ENCODE measurements at regions not wholly inside any gene's neighbourhood (a gene's known extent, or its start where the extent isn't known, plus 50 kb on each side); places are given as distances from the start of the nearest gene placed in this dataset.

DNA sequence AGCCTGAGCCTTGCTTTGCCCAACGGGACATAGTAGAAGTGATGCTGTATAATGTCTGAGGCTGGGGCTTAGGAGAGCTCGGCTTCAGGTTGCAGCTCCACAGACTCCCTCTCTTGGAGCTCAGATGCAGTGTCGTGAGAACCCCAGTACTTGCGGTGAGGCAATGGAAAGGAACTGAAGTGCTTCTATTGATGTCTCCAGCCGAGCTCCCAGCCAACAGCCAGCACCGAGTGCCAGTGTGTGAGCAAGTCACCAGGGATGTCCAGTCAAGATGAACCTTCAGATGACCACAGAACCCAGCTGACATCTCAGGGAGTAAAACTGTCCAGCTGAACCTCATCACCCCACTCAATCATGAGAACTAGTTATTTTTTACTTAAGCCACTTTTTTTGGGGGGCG lies 268.1 kb downstream of the IRF8 start:
- in situ Hi-C loops (cut with MboI; ENCODE audit: low pct_unique_long_range_greater_than_20kb, low sequenced_read_pairs, unreplicated experiment) = no loop called here
- TF ChIP-seq, protein P1, sequence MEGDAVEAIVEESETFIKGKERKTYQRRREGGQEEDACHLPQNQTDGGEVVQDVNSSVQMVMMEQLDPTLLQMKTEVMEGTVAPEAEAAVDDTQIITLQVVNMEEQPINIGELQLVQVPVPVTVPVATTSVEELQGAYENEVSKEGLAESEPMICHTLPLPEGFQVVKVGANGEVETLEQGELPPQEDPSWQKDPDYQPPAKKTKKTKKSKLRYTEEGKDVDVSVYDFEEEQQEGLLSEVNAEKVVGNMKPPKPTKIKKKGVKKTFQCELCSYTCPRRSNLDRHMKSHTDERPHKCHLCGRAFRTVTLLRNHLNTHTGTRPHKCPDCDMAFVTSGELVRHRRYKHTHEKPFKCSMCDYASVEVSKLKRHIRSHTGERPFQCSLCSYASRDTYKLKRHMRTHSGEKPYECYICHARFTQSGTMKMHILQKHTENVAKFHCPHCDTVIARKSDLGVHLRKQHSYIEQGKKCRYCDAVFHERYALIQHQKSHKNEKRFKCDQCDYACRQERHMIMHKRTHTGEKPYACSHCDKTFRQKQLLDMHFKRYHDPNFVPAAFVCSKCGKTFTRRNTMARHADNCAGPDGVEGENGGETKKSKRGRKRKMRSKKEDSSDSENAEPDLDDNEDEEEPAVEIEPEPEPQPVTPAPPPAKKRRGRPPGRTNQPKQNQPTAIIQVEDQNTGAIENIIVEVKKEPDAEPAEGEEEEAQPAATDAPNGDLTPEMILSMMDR (IDR thresholded peaks at IDR 0.05; ENCODE audit: extremely low read depth, insufficient read depth, missing control alignments) = no peak
- DNase-seq (ENCODE audit: low spot score) = no peak

DNA sequence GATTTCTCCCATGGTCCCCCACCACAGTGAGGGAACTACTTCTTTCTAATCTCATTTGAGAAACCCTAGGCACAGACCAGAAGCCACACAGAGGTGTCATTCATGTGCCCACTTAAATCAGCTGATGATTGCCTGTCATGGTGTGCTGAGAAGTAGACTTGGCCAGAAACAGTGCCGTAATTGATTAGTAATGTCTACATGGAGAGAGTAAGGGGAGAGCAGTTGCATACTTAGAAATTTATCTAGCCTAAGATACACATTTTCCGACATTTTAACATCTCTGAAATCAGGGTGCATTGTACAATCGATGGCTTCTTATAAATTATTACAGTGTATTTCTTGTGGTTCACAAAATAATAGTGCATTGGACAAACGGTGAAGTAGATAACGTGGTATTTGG lies 271.8 kb downstream of the IRF8 start:
- TF ChIP-seq, protein P1 (IDR thresholded peaks at IDR 0.05; ENCODE audit: extremely low read depth, insufficient read depth, missing control alignments) = no peak
- no peak for DNase-seq (ENCODE audit: low spot score)
- in situ Hi-C loops (cut with MboI; ENCODE audit: low pct_unique_long_range_greater_than_20kb, low sequenced_read_pairs, unreplicated experiment) = no loop called here

DNA sequence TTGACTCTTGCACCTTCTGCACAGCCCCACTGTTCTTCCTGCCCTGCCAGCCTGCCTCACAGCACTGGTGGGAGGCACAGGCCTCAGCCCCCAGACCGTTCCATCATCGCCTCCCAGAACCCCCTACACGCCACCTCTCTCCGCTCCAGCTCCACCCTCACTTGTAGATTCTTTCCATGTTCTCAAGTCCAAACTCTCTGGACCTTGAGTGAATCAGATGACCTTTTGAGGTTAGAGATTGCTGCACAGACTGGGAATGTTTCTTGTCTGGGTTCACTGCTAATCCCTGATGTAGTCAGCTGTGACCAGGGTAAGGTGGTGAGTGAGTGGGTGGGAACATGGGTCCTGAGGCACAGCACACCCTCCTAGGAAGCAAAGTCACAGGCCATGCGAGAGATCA lies 272.4 kb downstream of the IRF8 start:
- no peak for DNase-seq (ENCODE audit: low spot score)

DNA sequence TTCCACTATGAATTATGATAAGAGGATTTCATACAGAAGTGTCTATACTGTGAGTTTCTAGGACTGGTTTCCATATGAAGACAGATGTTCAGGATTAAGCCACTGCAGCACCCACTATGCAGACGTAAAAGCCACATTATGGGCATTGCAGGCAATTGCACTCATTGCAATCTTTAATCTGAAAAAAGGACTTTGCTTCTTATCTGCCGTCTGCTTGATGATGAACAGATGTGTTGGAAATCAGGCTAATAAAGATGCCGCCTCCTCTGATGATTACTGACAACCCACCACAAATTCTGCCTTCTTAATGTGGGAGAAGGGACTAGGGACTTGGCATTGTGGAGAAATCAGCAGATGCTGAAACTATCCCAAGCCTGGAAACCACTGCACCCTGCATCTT lies 276.9 kb downstream of the IRF8 start:
- TF ChIP-seq, protein P1 (IDR thresholded peaks at IDR 0.05; ENCODE audit: extremely low read depth, insufficient read depth, missing control alignments) = no peak
- in situ Hi-C loops (cut with MboI; ENCODE audit: low pct_unique_long_range_greater_than_20kb, low sequenced_read_pairs, unreplicated experiment) = no loop called here
- no peak for DNase-seq (ENCODE audit: low spot score)

More for the DNA sequence above, 272.4 kb downstream of the IRF8 start:
- in situ Hi-C loops (cut with MboI; ENCODE audit: low pct_unique_long_range_greater_than_20kb, low sequenced_read_pairs, unreplicated experiment) = no loop called here
- TF ChIP-seq, protein P1 (IDR thresholded peaks at IDR 0.05; ENCODE audit: extremely low read depth, insufficient read depth, missing control alignments) = no peak

DNA sequence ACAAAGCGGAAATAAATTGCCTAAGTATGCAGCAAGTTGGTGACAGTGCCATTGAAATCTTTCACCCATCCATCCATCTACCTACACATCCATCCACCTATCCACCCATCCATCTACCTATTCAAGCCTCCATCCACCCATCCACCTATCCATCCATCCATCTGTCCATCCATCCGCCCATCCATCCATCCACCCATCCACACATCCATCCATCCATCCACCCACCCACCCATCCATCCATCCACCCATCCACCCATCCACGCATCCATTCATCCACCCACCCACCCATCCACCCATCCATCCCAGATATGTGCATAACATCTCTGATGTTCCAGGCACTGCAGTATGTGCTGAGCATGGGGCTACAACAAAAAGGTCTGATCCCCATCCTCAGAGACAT lies 277.5 kb downstream of the IRF8 start:
- in situ Hi-C loops (cut with MboI; ENCODE audit: low pct_unique_long_range_greater_than_20kb, low sequenced_read_pairs, unreplicated experiment) = no loop called here
- TF ChIP-seq, protein P1 (IDR thresholded peaks at IDR 0.05; ENCODE audit: extremely low read depth, insufficient read depth, missing control alignments) = no peak

DNA sequence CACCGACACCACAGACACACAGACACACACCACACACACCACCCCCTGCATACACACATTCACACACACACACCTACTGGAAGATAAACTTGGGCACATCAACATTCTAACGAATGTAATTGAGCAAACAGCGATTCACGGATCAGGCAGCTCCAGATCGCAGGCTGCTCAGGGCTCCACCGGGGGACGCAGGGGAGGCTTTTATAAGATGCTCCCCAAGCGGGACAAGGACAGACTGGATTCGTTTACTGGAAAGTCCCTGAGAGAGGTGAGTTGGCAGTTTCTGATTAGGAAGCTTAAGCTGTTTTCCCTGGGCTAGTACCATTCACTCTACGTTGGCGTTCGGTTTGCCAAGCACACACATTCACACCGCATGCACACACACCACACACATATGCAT lies 281.3 kb downstream of the IRF8 start:
- no peak for DNase-seq (ENCODE audit: low spot score)
- TF ChIP-seq, protein P1 (IDR thresholded peaks at IDR 0.05; ENCODE audit: extremely low read depth, insufficient read depth, missing control alignments) = no peak
- in situ Hi-C loops (cut with MboI; ENCODE audit: low pct_unique_long_range_greater_than_20kb, low sequenced_read_pairs, unreplicated experiment) = no loop called here

More for the DNA sequence above, 277.5 kb downstream of the IRF8 start:
- DNase-seq (ENCODE audit: low spot score) = no peak

DNA sequence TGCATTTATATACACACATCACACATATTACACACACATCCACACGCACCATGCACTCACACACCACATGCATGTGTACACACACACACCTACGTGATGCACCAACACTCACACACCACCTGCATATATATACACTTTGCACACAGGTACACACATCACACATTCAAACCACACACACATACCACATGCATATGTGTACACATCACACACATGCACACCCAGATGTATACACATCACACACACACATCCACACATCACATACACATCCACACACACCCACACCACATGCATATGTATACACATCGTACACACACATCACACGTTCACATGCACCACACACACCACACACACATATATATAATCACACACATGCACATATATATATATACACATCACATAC lies 281.8 kb downstream of the IRF8 start:
- in situ Hi-C loops (cut with MboI; ENCODE audit: low pct_unique_long_range_greater_than_20kb, low sequenced_read_pairs, unreplicated experiment) = no loop called here
- TF ChIP-seq, protein P1 (IDR thresholded peaks at IDR 0.05; ENCODE audit: extremely low read depth, insufficient read depth, missing control alignments) = no peak
- DNase-seq (ENCODE audit: low spot score) = no peak

Data from GM13977 (cell line).